ENCODE measurements at regions not wholly inside any gene's neighbourhood (a gene's known extent, or its start where the extent isn't known, plus 50 kb on each side); places are given as distances from the start of the nearest gene placed in this dataset.

DNA sequence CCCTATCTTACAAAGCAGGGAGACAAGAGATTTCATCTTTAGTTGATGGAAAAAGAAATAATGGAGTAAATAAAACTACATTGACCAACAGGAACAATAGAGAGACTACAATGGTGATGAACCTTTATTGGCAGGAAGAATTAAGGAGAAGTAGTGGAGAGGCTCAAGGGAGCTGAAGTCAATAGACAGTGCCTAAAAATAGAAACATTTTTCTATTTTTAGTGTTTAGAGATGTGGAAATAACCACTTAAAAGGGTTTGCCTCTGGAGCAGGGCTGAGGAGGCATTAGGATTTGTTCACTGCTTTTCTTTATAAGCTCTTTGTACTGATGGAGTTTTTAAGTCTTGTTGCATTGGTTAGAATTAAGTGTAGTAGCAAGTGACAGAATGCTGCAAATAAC, 98.4 kb upstream of the ERCC6L2 start:
- no peak for DNase-seq (ENCODE audit: extremely low read depth, low read depth)
- TF ChIP-seq, protein P1, sequence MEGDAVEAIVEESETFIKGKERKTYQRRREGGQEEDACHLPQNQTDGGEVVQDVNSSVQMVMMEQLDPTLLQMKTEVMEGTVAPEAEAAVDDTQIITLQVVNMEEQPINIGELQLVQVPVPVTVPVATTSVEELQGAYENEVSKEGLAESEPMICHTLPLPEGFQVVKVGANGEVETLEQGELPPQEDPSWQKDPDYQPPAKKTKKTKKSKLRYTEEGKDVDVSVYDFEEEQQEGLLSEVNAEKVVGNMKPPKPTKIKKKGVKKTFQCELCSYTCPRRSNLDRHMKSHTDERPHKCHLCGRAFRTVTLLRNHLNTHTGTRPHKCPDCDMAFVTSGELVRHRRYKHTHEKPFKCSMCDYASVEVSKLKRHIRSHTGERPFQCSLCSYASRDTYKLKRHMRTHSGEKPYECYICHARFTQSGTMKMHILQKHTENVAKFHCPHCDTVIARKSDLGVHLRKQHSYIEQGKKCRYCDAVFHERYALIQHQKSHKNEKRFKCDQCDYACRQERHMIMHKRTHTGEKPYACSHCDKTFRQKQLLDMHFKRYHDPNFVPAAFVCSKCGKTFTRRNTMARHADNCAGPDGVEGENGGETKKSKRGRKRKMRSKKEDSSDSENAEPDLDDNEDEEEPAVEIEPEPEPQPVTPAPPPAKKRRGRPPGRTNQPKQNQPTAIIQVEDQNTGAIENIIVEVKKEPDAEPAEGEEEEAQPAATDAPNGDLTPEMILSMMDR (IDR thresholded peaks at IDR 0.05; ENCODE audit: low read depth, low read length) = no peak

DNA sequence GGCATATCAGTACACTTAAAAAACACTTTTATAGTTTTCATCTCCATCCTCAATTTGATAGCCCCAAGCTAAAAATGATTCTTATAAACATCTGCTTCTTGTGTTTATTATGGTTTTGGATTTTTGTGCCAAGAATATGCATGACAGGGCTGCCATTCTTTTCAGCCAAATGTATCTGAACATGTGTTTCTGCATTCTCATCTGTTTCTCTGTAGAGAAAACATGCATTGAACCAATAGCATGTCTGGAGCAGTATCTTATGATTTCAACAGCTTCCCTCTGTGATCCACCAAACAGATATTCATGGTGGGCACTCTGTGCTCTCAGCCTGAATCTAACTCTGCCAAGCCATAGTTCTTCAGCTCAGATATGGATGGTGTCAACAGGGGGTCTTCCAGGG, 99.3 kb upstream of the ERCC6L2 start:
- TF ChIP-seq, protein P1 (IDR thresholded peaks at IDR 0.05; ENCODE audit: low read depth, low read length) = no peak
- DNase-seq (ENCODE audit: extremely low read depth, low read depth) = peak; percentile 64

DNA sequence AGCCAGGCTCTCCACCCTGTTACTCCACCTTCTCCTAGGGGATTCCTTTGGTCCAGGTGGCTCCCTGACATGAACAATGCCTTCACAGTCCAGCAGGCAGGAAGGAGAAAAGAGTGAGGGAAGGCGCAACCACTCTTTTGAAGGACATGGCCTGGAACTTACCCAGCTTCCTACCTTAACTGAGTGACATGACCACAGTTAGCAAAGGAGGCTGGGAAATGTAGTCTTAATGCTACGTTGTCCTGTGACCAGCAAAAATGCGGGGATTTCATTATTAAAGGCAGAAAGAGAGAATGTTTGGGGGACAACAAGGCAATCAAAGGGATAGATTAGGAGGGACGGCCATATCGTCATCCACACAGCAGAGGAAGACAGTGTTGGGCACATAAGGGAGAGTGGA, 100.3 kb upstream of the ERCC6L2 start:
- no peak for DNase-seq (ENCODE audit: extremely low read depth, low read depth)

DNA sequence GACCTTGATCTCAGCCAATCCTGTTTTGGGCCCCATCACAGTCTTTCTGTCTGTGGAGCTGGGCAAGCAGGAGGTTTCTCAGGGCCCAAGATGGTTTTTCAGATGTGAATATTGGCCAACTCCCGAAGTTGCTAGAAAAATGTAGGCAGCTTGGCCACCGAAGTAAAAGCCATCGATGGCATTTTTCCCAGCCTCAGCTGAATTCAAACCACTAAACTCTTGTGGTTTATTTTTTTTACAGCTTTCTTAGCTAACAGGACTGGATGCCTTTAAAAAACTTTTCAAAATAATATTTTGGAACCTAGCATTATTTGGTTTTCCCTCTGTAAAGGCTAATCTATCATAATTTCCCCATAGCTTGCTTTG, 102.5 kb upstream of the ERCC6L2 start:
- DNase-seq (ENCODE audit: extremely low read depth, low read depth) = no peak
- TF ChIP-seq, protein P1 (IDR thresholded peaks at IDR 0.05; ENCODE audit: low read depth, low read length) = no peak

More for the DNA sequence above, 100.3 kb upstream of the ERCC6L2 start:
- TF ChIP-seq, protein P1 (IDR thresholded peaks at IDR 0.05; ENCODE audit: low read depth, low read length) = no peak

DNA sequence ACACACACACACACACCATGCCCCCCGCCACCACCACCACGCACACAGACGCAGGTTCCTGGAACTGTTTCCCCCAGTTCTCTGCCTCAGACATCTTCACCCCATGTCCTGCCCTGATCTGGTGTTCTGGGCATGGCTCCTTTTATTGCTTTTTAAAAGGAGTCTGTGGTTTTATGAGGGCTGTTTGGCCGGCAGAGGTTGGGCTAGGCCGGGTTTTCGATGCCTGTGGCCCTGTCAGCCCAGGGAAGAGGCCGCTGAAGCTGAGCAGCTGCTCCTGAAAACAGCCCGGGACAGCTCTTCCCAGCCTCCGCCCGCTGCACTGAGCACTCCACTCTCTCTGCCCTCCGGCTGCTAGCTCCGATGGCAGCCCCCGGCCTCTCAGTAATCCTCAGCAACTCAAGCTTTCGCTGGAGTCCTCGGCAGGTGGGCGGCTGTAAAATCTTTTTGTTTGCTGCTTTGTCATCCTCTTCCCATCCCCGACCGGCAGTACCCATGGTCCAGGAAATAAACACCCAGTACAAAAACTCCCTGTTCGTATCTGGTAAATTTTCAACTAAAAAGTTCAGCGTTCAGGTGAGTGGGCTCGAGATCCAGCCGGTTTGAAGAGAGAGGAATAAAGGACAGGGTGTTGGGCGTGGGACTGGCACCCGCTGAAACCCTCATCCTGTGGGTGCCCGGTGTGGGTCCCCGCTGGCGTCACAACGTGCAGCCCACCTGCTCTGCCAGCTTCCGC, 103.0 kb upstream of the ERCC6L2 start:
- TF ChIP-seq, protein P1 (IDR thresholded peaks at IDR 0.05; ENCODE audit: low read depth, low read length) = no peak
- DNase-seq (ENCODE audit: extremely low read depth, low read depth) = no peak

DNA sequence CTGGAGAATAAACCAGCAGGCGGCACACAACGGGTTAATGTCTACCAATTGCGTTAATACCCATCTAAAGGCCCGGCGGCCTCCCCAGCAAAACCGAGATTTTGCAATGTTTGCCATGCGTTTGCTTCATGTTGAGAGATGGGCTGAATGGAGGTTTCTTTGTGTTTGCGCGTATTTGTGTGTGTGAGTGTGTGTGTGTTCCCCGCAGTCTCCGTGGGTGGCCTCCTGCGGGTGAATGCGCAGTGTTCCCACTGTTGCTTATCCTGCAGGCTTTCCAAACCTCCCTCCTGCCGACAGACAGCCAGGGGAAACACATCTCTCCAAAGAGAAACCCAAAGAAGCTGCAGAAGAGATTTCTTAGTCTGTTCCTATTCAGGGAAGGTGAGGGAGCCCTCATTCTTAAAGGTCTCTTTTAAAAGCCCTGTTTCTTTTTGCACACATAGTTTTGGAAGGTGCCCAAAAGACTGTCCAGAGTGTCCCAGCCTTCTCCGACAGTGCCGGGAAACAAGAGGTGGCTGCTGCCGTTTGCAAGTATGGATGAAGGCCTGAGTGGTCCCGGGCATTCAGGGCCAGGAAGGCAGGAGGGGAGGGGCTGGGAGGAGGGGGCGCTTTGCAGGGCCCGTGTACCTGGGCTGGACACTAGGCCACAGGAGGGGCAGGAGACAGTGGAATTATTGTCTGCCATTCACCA, 103.8 kb upstream of the ERCC6L2 start:
- TF ChIP-seq, protein P1 (IDR thresholded peaks at IDR 0.05; ENCODE audit: low read depth, low read length) = no peak
- DNase-seq (ENCODE audit: extremely low read depth, low read depth) = no peak

DNA sequence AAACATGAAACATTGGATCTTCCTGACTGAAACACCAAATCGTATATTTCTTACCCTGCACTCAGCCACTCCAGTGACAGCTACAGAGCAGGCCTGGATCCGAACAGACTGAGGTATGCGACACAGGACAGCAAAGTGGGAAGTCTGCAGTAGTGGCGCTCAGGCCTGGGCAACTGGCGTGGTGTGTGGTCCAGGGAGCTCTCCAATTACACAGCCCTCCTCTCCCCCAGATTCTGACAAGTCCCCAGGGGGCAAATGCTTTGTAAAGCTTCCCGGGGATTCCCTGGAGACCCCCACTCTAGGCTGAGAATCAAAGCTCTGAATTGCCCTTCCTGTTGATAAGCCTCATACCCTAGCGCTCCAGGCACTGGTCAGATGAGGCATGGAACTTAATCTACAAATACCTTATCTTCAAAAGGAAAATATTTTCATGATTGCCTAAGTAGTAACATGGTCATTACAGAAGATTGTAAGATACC, 104.8 kb upstream of the ERCC6L2 start:
- TF ChIP-seq, protein P1 (IDR thresholded peaks at IDR 0.05; ENCODE audit: low read depth, low read length) = no peak
- DNase-seq (ENCODE audit: extremely low read depth, low read depth) = no peak

Measured in AG09319 (cell line).